SK-N-MC (cell line): ENCODE measurements at regions not wholly inside any gene's neighbourhood (a gene's known extent, or its start where the extent isn't known, plus 50 kb on each side); places are given as distances from the start of the nearest gene placed in this dataset.

Experiments used
- EZH2 ChIP-seq: fragments of 200-600 bp; sonication (generic); IDR thresholded peaks from one replicate; pipeline ENCODE4 v1.6.1; 2017; ENCODE audit warnings: antibody characterized with exemption
- FOXP2 ChIP-seq: optimal IDR thresholded peaks from 2 replicates; pipeline ENCODE3; 2011; ENCODE audit warnings: mild to moderate bottlenecking, moderate library complexity; ENCODE audit not compliant: insufficient read depth; ENCODE audit errors: extremely low read length, control extremely low read depth
- POLR2AphosphoS5 ChIP-seq: IDR thresholded peaks from 2 replicates; pipeline ENCODE4 v1.6.1; 2012; ENCODE audit warnings: mild to moderate bottlenecking, low read depth, low read length, borderline replicate concordance

DNA sequence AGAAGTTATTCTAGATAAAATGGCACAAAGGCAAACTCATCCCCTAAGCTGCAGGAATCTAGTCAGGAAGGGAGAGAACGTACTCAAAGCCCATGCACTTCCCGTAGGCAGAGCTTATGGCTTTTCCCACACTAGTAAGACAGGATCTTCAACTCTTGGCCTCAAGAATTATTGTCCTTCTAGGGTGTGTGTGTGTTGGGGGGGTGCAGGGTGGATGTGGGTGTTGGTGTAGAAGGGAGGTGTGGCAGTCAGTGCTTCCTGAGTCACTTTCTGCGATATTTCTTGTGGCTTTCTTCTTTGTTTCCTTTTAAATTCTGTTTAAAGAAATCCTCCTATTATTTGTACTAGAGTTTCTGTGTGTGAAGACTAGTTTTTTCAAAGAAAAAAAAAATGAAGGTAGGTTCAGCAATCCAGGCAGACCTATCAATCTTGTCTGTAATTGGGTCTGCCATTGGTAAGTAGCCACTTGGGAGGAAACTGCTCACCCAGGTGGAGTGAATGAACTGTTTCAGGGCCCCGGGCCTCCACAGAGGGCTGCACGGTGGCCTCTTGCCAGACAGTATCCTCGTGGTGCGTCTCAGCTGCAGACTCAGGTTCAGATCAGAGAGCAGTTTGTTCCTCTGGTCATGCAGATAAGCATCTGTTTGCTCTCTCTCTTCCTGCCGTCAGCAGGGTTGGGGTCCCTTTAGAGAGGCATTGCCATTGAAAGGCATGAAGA is 131.9 kb downstream of the NPR3 start:
- no peak for TF ChIP-seq POLR2AphosphoS5
- TF ChIP-seq EZH2: no peak
- TF ChIP-seq FOXP2: no peak
